SK-N-SH (cell line): ENCODE measurements at regions not wholly inside any gene's neighbourhood (a gene's known extent, or its start where the extent isn't known, plus 50 kb on each side); places are given as distances from the start of the nearest gene placed in this dataset.

Source experiments
- CTCF ChIA-PET: fragments of 300-600, 350-600 bp; formaldehyde crosslinking; extraction: SDS; loops from one replicate; lab custom pipeline; 2021; lab: Yijun Ruan, JAX
- POLR2A ChIA-PET: fragments of 350-600 bp; sonication (Branson Sonifier 250); formaldehyde crosslinking; extraction: SDS; loops from one replicate; lab custom pipeline; 2020; ENCODE audit warnings: antibody characterized with exemption, inconsistent platforms; lab: Yijun Ruan, JAX
- DNase-seq: peaks from one replicate; pipeline ENCODE4 v3.0.0; 2012
- H2AFZ ChIP-seq: fragments of 200-600 bp; sonication (generic); 2 replicates; pipeline ENCODE4 v1.8.1; 2016; ENCODE audit warnings: antibody characterized with exemption, mild to moderate bottlenecking, low read depth
- H3F3A ChIP-seq: fragments of 200-600 bp; sonication (generic); replicated peaks from 2 replicates; pipeline ENCODE3; 2016; ENCODE audit warnings: antibody characterized with exemption, mild to moderate bottlenecking; ENCODE audit not compliant: insufficient read depth
- H3K27ac ChIP-seq, 2 experiments: fragments of 200-500 bp in 1 of 2; fragments of 200-600 bp in 1 of 2; sonication (Bioruptor generic) in 1 of 2; sonication (generic), shearing (Covaris generic) in 1 of 2; 2 replicates each; pipeline versions ENCODE4 v1.5.1 to v1.6.1; 2014 to 2016; ENCODE audit warnings: low read depth in 2 of 2, inconsistent platforms in 1 of 2, low read length in 1 of 2, mild to moderate bottlenecking in 1 of 2, mixed read lengths in 1 of 2
- H3K27me3 ChIP-seq: fragments of 200-600 bp; sonication (generic), shearing (Covaris generic); 2 replicates; pipeline ENCODE4 v1.6.1; 2016; ENCODE audit warnings: mixed run types; ENCODE audit not compliant: insufficient read depth
- H3K36me3 ChIP-seq, 2 experiments: fragments of 200-500 bp in 1 of 2; fragments of 200-600 bp in 1 of 2; sonication (Bioruptor generic) in 1 of 2; sonication (generic) in 1 of 2; replicated peaks in 1 of 2; 2 replicates each; pipeline versions ENCODE3 to v1.5.1; 2014 to 2016; ENCODE audit warnings: low read length in 1 of 2, mild to moderate bottlenecking in 1 of 2; ENCODE audit not compliant: insufficient read depth in 2 of 2, control insufficient read depth in 1 of 2
- H3K4me1 ChIP-seq, 2 experiments: fragments of 200-500 bp in 1 of 2; fragments of 200-600 bp in 1 of 2; sonication (Bioruptor generic) in 1 of 2; sonication (generic), shearing (Covaris generic) in 1 of 2; 2 replicates each; pipeline versions ENCODE4 v1.5.1 to v1.6.1; 2014 to 2016; ENCODE audit warnings: low read depth in 1 of 2, low read length in 1 of 2, mixed run types in 1 of 2; ENCODE audit not compliant: insufficient read depth in 2 of 2, control insufficient read depth in 1 of 2
- H3K4me2 ChIP-seq: fragments of 200-600 bp; sonication (generic), shearing (Covaris generic); 2 replicates; pipeline ENCODE4 v1.6.1; 2017; ENCODE audit warnings: mixed run types
- H3K4me3 ChIP-seq, 2 experiments: fragments of 200-500 bp in 1 of 2; fragments of 200-600 bp in 1 of 2; sonication (Bioruptor generic) in 1 of 2; sonication (generic), shearing (Covaris generic) in 1 of 2; 2 replicates each; pipeline versions ENCODE4 v1.5.1 to v1.8.1; 2014 to 2016; ENCODE audit warnings: low read depth in 2 of 2, inconsistent platforms in 1 of 2, low read length in 1 of 2, mild to moderate bottlenecking in 1 of 2, mixed read lengths in 1 of 2, moderate library complexity in 1 of 2
- H3K79me2 ChIP-seq: fragments of 200-600 bp; sonication (generic); 2 replicates; pipeline ENCODE4 v1.8.1; 2017; ENCODE audit warnings: mild to moderate bottlenecking; ENCODE audit not compliant: insufficient read depth
- H3K9ac ChIP-seq: fragments of 200-600 bp; sonication (generic); 2 replicates; pipeline ENCODE4 v1.6.1; 2017; ENCODE audit warnings: mixed run types
- H3K9me2 ChIP-seq: fragments of 200-600 bp; sonication (generic); 2 replicates; pipeline ENCODE4 v1.6.1; 2017; ENCODE audit warnings: mixed run types
- H3K9me3 ChIP-seq: fragments of 200-600 bp; sonication (generic); 2 replicates; pipeline ENCODE4 v1.6.1; 2017; ENCODE audit warnings: mixed run types, mild to moderate bottlenecking, moderate library complexity
- H4K20me1 ChIP-seq: fragments of 200-600 bp; sonication (generic); 2 replicates; pipeline ENCODE4 v1.6.1; 2017; ENCODE audit warnings: mild to moderate bottlenecking, mixed run types; ENCODE audit not compliant: insufficient read depth
- CTCF ChIP-seq: fragments of 200-600 bp; sonication (generic); IDR thresholded peaks from 2 replicates; pipeline ENCODE4 v1.6.1; 2017; ENCODE audit warnings: antibody characterized with exemption, mild to moderate bottlenecking, moderate library complexity
- GABPA ChIP-seq: IDR thresholded peaks from 2 replicates; pipeline ENCODE4 v1.4.0; 2012; ENCODE audit warnings: low read depth, mild to moderate bottlenecking
- GATA2 ChIP-seq: sonication (generic); formaldehyde crosslinking; IDR thresholded peaks from 2 replicates; pipeline ENCODE4 v1.5.0; 2020; ENCODE audit warnings: mild to moderate bottlenecking, missing genetic modification reagents
- MAX ChIP-seq: IDR thresholded peaks from 2 replicates; pipeline ENCODE4 v1.4.0; 2012; ENCODE audit warnings: low read depth
- MXI1 ChIP-seq: IDR thresholded peaks from 2 replicates; pipeline ENCODE4 v1.6.1; 2012; ENCODE audit warnings: mild to moderate bottlenecking, low read depth, low read length, improper control_type of control experiment
- POLR2AphosphoS5 ChIP-seq: IDR thresholded peaks from 2 replicates; pipeline ENCODE4 v1.6.1; 2012; ENCODE audit warnings: low read depth, low read length
- RCOR1 ChIP-seq: fragments of 150-350 bp; IDR thresholded peaks from 2 replicates; pipeline ENCODE4 v1.6.1; 2017; ENCODE audit warnings: antibody characterized with exemption, low read length
- RFX5 ChIP-seq: IDR thresholded peaks from 2 replicates; pipeline ENCODE4 v1.6.1; 2012; ENCODE audit warnings: mild to moderate bottlenecking, improper control_type of control experiment, low read length
- RXRA ChIP-seq: IDR thresholded peaks from 2 replicates; pipeline ENCODE4 v1.4.0; 2012; ENCODE audit warnings: low read depth, mild to moderate bottlenecking, borderline replicate concordance
- SMC3 ChIP-seq: IDR thresholded peaks from 2 replicates; pipeline ENCODE4 v1.6.1; 2012; ENCODE audit warnings: low read depth, low read length, improper control_type of control experiment
- YY1 ChIP-seq: IDR thresholded peaks from 2 replicates; pipeline ENCODE4 v1.4.0; 2012; ENCODE audit warnings: low read depth, mild to moderate bottlenecking
- WGBS: methylation state at CpG from one replicate; pipeline ENCODE4 v1.1.6; 2017; ENCODE audit warnings: low lambda C conversion rate; 5-methylcytosine and 5-hydroxymethylcytosine counted together
- TF ChIP-seq, protein P1 (sequence below): IDR thresholded peaks from 2 replicates; pipeline ENCODE4 v1.6.1; 2012; ENCODE audit warnings: mild to moderate bottlenecking, low read depth, low read length, moderate library complexity
- TF ChIP-seq, protein P2 (sequence below): fragments of 150-350 bp; IDR thresholded peaks from 2 replicates; pipeline ENCODE4 v1.6.1; 2016; ENCODE audit warnings: mild to moderate bottlenecking, low read depth, low read length
- TF ChIP-seq, protein P3 (sequence below): IDR thresholded peaks from 2 replicates; pipeline ENCODE4; 2012

GRCh38 chr11:133661846-133662245 lies 129.5 kb upstream of the OPCML start:
- TF ChIP-seq GABPA = no peak
- no peak for TF ChIP-seq MAX
- TF ChIP-seq POLR2AphosphoS5 = no peak
- TF ChIP-seq RCOR1 = no peak
- no peak for TF ChIP-seq SMC3
- no peak for TF ChIP-seq YY1
- TF ChIP-seq, protein P1, sequence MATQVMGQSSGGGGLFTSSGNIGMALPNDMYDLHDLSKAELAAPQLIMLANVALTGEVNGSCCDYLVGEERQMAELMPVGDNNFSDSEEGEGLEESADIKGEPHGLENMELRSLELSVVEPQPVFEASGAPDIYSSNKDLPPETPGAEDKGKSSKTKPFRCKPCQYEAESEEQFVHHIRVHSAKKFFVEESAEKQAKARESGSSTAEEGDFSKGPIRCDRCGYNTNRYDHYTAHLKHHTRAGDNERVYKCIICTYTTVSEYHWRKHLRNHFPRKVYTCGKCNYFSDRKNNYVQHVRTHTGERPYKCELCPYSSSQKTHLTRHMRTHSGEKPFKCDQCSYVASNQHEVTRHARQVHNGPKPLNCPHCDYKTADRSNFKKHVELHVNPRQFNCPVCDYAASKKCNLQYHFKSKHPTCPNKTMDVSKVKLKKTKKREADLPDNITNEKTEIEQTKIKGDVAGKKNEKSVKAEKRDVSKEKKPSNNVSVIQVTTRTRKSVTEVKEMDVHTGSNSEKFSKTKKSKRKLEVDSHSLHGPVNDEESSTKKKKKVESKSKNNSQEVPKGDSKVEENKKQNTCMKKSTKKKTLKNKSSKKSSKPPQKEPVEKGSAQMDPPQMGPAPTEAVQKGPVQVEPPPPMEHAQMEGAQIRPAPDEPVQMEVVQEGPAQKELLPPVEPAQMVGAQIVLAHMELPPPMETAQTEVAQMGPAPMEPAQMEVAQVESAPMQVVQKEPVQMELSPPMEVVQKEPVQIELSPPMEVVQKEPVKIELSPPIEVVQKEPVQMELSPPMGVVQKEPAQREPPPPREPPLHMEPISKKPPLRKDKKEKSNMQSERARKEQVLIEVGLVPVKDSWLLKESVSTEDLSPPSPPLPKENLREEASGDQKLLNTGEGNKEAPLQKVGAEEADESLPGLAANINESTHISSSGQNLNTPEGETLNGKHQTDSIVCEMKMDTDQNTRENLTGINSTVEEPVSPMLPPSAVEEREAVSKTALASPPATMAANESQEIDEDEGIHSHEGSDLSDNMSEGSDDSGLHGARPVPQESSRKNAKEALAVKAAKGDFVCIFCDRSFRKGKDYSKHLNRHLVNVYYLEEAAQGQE = no peak
- no peaks in the 10 kb centered on the region for H3K27me3 ChIP-seq
- H3K4me3 ChIP-seq = no peak overlapping the region

DNA sequence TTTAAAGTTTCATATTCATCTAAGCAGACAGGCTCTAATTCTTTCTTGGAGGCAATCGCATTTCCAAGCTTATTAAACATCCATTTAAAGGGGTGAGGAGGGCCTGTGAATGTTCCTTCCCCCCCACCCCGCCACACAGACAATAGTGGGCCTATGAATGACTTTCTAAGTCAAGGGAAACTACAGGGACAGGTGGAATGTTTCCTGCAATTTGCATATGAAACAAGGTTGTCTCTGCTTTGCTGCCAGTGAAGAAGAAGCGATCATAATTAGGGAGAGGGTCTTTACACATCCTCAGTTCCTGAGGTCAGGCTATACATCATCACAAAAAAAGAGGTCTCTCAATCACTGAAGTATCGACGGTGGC lies 127.9 kb upstream of the OPCML start:
- H3K36me3 ChIP-seq = no peaks in the 10 kb centered on the region
- 25% methylated on average over 5 of the region's 5 CpGs for WGBS
- CTCF ChIA-PET = no interaction called here
- POLR2A ChIA-PET = no interaction called here
- no peak overlapping the region for H3K27ac ChIP-seq
- H2AFZ ChIP-seq = no peak overlapping the region
- no peaks in the 10 kb centered on the region for H3K9me2 ChIP-seq
- no peak overlapping the region for H3K4me3 ChIP-seq
- DNase-seq = no peak
- H3F3A ChIP-seq = no peaks in the 10 kb centered on the region
- no peak overlapping the region for H3K9ac ChIP-seq
- H3K4me2 ChIP-seq = no peak overlapping the region
- TF ChIP-seq, protein P1 = no peak
- TF ChIP-seq GABPA (no peak), RFX5 (no peak), CTCF (no peak), YY1 (no peak), GATA2 (no peak), RXRA (no peak), MXI1 (no peak)
- TF ChIP-seq, protein P2, sequence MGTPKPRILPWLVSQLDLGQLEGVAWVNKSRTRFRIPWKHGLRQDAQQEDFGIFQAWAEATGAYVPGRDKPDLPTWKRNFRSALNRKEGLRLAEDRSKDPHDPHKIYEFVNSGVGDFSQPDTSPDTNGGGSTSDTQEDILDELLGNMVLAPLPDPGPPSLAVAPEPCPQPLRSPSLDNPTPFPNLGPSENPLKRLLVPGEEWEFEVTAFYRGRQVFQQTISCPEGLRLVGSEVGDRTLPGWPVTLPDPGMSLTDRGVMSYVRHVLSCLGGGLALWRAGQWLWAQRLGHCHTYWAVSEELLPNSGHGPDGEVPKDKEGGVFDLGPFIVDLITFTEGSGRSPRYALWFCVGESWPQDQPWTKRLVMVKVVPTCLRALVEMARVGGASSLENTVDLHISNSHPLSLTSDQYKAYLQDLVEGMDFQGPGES = no peak
- TF ChIP-seq, protein P3, sequence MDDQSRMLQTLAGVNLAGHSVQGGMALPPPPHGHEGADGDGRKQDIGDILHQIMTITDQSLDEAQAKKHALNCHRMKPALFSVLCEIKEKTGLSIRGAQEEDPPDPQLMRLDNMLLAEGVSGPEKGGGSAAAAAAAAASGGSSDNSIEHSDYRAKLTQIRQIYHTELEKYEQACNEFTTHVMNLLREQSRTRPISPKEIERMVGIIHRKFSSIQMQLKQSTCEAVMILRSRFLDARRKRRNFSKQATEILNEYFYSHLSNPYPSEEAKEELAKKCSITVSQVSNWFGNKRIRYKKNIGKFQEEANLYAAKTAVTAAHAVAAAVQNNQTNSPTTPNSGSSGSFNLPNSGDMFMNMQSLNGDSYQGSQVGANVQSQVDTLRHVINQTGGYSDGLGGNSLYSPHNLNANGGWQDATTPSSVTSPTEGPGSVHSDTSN = no peak
- no peaks in the 10 kb centered on the region for H3K4me1 ChIP-seq
- H3K27me3 ChIP-seq = no peaks in the 10 kb centered on the region
- no peaks in the 10 kb centered on the region for H3K9me3 ChIP-seq
- no peaks in the 10 kb centered on the region for H3K79me2 ChIP-seq
- no peaks in the 10 kb centered on the region for H4K20me1 ChIP-seq

More at GRCh38 chr11:133661846-133662245, 129.5 kb upstream of the OPCML start:
- no peak for DNase-seq
- ChIA-PET CTCF (no interaction called here), POLR2A (no interaction called here)
- Histone ChIP-seq H2AFZ (no peak overlapping the region), H4K20me1 (no peaks in the 10 kb centered on the region), H3K27ac (no peak overlapping the region), H3F3A (no peaks in the 10 kb centered on the region), H3K4me2 (no peak overlapping the region), H3K9me3 (no peaks in the 10 kb centered on the region; the same call in 1 of the 2 replicates), H3K9me2 (no peaks in the 10 kb centered on the region), H3K79me2 (no peaks in the 10 kb centered on the region), H3K9ac (no peak overlapping the region), H3K4me1 (no peaks in the 10 kb centered on the region), H3K36me3 (no peaks in the 10 kb centered on the region)
- 27% methylated on average over 7 of the region's 9 CpGs for WGBS
